GM21447 (cell line): ENCODE measurements at regions not wholly inside any gene's neighbourhood (a gene's known extent, or its start where the extent isn't known, plus 50 kb on each side); places are given as distances from the start of the nearest gene placed in this dataset.

Source experiments
- ATAC-seq: cut with Tn5 transposase; IDR thresholded peaks from one replicate; pipeline ENCODE4 v1.9.1; 2021; ENCODE audit not compliant: unreplicated experiment

GRCh38 chr10:21212348-21212747 lies 313.1 kb downstream of the SKIDA1 start:
- ATAC-seq, result no peak

DNA sequence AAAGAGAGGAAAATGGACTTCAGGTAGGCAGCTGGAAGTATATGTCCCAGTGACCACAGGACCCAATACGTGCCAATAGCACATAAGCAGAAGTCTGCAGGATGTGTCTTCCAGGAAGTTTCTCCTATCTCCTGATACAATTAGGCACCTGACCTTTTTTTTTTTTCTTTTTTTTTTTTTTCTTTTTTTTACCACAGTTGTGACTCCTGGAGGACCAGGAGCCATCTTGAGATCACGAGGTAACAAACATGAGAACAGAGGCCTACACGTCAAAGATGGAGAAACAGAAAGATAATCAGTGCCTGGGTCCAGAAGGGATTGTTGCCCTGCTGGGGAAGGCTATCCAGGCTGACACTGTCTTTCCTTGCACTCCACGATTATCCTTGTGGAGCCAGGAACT lies 312.4 kb upstream of the NEBL start:
- no peak for ATAC-seq

- ATAC-seq, result no peak
Observed at GRCh38 chr10:21208666-21209316, 311.7 kb upstream of the NEBL start.

- ATAC-seq, result no peak
Observed at GRCh38 chr10:21207852-21208646, 310.9 kb upstream of the NEBL start.

GRCh38 chr10:21205328-21205727 lies 308.2 kb upstream of the NEBL start:
- ATAC-seq, result no peak

GRCh38 chr10:21203473-21204107 lies 306.5 kb upstream of the NEBL start:
- ATAC-seq, result no peak

DNA sequence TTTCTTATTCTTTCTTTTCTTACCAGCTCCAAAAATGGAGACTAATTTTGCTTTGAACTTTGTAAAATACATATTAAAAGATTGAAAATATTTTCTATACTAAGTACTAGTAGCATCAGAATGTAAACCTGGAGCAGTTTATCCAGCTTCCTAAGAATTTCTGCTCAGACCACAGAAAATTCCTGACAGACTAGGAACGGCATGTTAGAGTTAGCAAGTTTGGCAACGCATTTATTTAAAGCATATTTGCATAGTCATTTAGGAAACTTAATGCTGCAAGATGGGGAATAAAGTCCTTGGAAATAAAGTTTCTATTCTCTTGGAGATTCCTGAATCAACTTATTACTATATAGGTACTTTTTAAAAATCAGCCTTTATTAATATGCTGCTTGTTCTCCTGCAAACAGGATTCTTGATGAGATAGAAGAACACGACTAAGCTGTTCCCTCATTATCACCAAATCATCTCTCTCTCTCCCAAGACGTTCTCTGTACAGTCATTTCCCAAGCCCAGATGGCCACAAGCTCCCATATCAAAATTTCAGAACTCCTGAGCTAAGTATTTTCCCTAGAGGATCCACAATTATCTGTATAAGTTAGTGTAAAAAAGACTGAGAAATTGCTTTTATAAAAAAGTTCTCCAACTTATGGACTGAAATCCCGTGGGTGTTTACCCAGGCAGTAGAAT lies 305.8 kb upstream of the NEBL start:
- ATAC-seq, result no peak

- no peak for ATAC-seq
Observed at GRCh38 chr10:21199501-21199900, 302.4 kb upstream of the NEBL start.

GRCh38 chr10:21197838-21198237 lies 300.7 kb upstream of the NEBL start:
- no peak for ATAC-seq

- no peak for ATAC-seq
Observed at GRCh38 chr10:21196822-21197395, 299.8 kb upstream of the NEBL start.

DNA sequence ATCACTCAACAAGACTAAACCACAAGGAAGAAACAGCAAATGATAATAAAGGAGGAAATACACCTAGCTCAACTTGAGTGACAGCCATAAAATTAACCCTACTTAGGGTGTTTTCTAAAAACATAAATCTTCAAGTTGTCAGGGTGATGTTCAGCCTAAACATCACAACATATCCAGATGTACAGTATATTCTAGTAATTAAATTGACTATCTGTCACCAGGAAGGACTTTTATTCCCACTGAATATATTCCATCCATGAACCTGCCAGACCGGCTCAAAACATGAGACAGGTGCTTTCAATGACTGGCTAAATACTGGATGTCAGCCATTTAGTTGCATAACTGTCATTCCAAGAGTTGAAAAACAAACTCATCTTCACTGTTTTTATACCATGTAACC lies 298.1 kb upstream of the NEBL start:
- ATAC-seq, result no peak

DNA sequence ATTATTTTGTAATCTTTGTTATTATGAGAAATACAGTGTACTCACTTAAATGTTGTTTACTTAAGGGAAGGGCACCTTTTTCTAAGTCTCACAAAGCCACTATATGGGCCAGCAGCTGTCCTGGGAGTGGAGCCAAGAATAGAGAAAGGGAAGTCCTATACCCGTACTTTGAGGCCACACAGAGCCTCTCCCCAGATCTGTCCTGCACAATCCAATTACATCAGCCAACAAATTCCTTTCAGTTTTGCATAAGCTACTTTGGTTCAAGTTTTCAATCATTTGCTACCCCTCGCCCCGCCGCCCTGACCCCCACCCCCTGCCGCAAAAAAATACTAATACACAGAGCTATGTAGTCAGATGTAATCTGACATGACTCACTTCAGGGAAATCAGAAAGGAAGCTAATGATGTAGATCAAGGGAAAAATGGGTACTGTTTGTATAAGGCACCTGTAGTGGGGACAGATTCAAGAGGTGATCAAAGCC lies 297.4 kb upstream of the NEBL start:
- no peak for ATAC-seq

GRCh38 chr10:21193196-21193595 lies 296.1 kb upstream of the NEBL start:
- no peak for ATAC-seq

DNA sequence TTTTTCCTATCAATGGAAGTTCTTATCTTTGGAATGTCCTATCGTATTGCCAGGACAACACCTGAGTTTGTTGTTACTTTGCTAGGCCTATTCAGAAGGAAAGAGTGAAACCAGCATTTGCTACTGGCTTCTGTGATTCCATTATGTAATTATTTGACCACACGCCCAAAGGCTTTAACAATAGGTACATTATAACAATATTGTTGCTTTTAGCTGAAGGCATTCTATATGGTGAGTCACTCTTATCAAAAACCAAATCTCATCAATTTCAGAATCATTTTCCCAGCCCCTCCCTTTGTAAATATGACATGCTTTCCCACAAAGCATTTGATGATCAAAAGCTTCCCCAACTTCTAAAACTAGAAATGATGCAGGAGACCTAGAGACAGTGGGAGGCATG lies 294.4 kb upstream of the NEBL start:
- ATAC-seq, result no peak

DNA sequence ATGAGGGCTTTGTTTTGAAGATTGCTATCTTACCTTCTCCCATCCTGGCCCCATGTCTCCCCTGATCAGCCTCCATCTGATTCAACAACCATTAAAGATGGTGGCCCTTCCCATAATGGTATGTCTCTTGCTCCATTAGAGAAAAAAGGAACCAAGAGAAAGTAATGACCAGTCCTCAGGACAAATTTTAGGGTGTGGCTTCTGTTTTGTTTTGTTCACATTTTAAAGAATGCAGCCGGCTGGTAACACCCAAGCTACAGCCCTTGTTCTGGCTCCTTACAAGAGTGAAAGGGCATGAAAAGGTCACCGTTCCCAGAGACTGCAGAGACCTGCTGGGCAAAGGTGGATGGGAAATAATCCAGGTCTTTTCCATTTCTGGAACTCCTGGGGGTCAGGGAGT lies 287.9 kb upstream of the NEBL start:
- no peak for ATAC-seq

- ATAC-seq, result no peak
Observed at GRCh38 chr10:21184216-21184615, 287.1 kb upstream of the NEBL start.

- no peak for ATAC-seq
Observed at GRCh38 chr10:21183025-21183424, 285.9 kb upstream of the NEBL start.

- ATAC-seq, result no peak
Observed at GRCh38 chr10:21181451-21181850, 284.3 kb upstream of the NEBL start.

GRCh38 chr10:21180604-21181003 lies 283.5 kb upstream of the NEBL start:
- ATAC-seq, result no peak

GRCh38 chr10:21176934-21177480 lies 279.9 kb upstream of the NEBL start:
- ATAC-seq, result no peak

- ATAC-seq, result no peak
Observed at GRCh38 chr10:21175797-21176196, 278.7 kb upstream of the NEBL start.
